K562 (cell line): ENCODE measurements at regions not wholly inside any gene's neighbourhood (a gene's known extent, or its start where the extent isn't known, plus 50 kb on each side); places are given as distances from the start of the nearest gene placed in this dataset.

Experiments
- ATAC-seq: fragments of 200-7000 bp; cut with Tn5 transposase; 3 replicates; pipeline ENCODE4 v1.9.1; 2020; ENCODE audit warnings: moderate library complexity
- BruUV-seq: library from RNA; stranded (reverse); fragments of 400-500 nt; replicated peaks from 2 replicates; lab custom pipeline; 2021; lab: Mats Ljungman, UMichigan
- CTCF ChIA-PET: fragments of 300-600 bp; formaldehyde crosslinking; extraction: SDS; loops from one replicate; lab custom pipeline; 2021; ENCODE audit warnings: low intra/inter-chr PET ratio; lab: Yijun Ruan, JAX
- POLR2A ChIA-PET: fragments of 300-600, 350-650 bp; sonication (Branson Sonifier 250); formaldehyde crosslinking; extraction: SDS; loops from one replicate; lab custom pipeline; 2021; ENCODE audit warnings: antibody characterized with exemption, inconsistent platforms; lab: Yijun Ruan, JAX
- DNase-seq, 4 experiments: peaks; one replicate each; pipeline versions ENCODE4 v3.0.0 to v3.0.0-alpha.2; 2011 to 2018; ENCODE audit warnings: low spot score in 3 of 4, mixed read lengths in 3 of 4; ENCODE audit errors: extremely low read depth in 1 of 4
- FAIRE-seq: peaks from 2 replicates; lab custom pipeline; 2011; peaks lifted over from hg19 to GRCh38; lab: Jason Lieb, UNC
- H2AFZ ChIP-seq: 2 replicates; pipeline ENCODE4 v1.6.0; 2011; ENCODE audit warnings: low read depth, low read length, control low read depth, inconsistent platforms
- H3K27ac ChIP-seq: fragments of 200-600 bp; 3 replicates; pipeline ENCODE4 v1.8.0; 2011; ENCODE audit warnings: low read depth, mild to moderate bottlenecking, control low read depth, inconsistent platforms, low read length, moderate library complexity, mixed read lengths; ENCODE audit errors: extremely low read depth
- H3K27me3 ChIP-seq, 2 experiments: fragments of 300-600 bp in 1 of 2; 2 replicates in 1 of 2; 3 replicates in 1 of 2; pipeline versions ENCODE4 v1.6.0 to v1.8.0; 2011; ENCODE audit warnings: inconsistent platforms in 2 of 2, low read length in 2 of 2, mild to moderate bottlenecking in 1 of 2, mixed read lengths in 1 of 2, moderate library complexity in 1 of 2; ENCODE audit not compliant: control insufficient read depth in 2 of 2, insufficient read depth in 2 of 2
- H3K36me3 ChIP-seq: fragments of 300-600 bp; 3 replicates; pipeline ENCODE4 v1.8.0; 2011; ENCODE audit warnings: mild to moderate bottlenecking, low read length, inconsistent platforms; ENCODE audit not compliant: control insufficient read depth, insufficient read depth
- H3K4me1 ChIP-seq, 2 experiments: fragments of 200-600 bp in 1 of 2; replicated peaks in 1 of 2; 2 replicates in 1 of 2; 3 replicates in 1 of 2; pipeline versions ENCODE4 v1.5.1 to v1.8.0; 2011; ENCODE audit warnings: inconsistent platforms in 2 of 2, low read length in 2 of 2, mild to moderate bottlenecking in 1 of 2, mixed read lengths in 1 of 2, moderate library complexity in 1 of 2; ENCODE audit not compliant: control insufficient read depth in 2 of 2, insufficient read depth in 2 of 2
- H3K4me2 ChIP-seq: 2 replicates; pipeline ENCODE4 v1.6.1; 2011; ENCODE audit warnings: low read length, control low read depth, inconsistent platforms, mixed read lengths; ENCODE audit not compliant: insufficient read depth
- H3K4me3 ChIP-seq: fragments of 200-600 bp; sonication (generic), shearing (Covaris generic); 2 replicates; pipeline ENCODE4 v1.5.1; 2016; ENCODE audit warnings: control low read depth, inconsistent platforms
- H3K79me2 ChIP-seq: fragments of 200-600 bp; 3 replicates; pipeline ENCODE4 v1.8.0; 2011; ENCODE audit warnings: low read length, inconsistent platforms; ENCODE audit not compliant: control insufficient read depth, insufficient read depth
- H3K9ac ChIP-seq, 2 experiments: 2 replicates each; pipeline versions ENCODE4 v1.6.0 to v1.6.1; 2011; ENCODE audit warnings: low read depth in 2 of 2, low read length in 2 of 2, control low read depth in 1 of 2, inconsistent platforms in 1 of 2, mild to moderate bottlenecking in 1 of 2, mixed read lengths in 1 of 2; ENCODE audit not compliant: insufficient read depth in 1 of 2
- H3K9me1 ChIP-seq: one replicate; pipeline ENCODE4 v1.6.0; 2011; ENCODE audit warnings: inconsistent platforms, mild to moderate bottlenecking, low read length, moderate library complexity; ENCODE audit not compliant: control insufficient read depth, insufficient read depth
- H3K9me3 ChIP-seq: replicated peaks from 2 replicates; pipeline ENCODE4 v1.5.1; 2011; ENCODE audit warnings: low read depth, low read length, inconsistent platforms; ENCODE audit not compliant: control insufficient read depth, insufficient read depth
- H4K20me1 ChIP-seq: replicated peaks from 2 replicates; pipeline ENCODE4 v1.6.1; 2011; ENCODE audit warnings: low read length, inconsistent platforms, mixed read lengths; ENCODE audit not compliant: control insufficient read depth, insufficient read depth
- ARNT ChIP-seq, 2 experiments: fragments of 450-650 bp; IDR thresholded peaks; 2 replicates each; pipeline ENCODE4 v1.6.1; 2016; ENCODE audit warnings: mild to moderate bottlenecking in 1 of 2
- BDP1 ChIP-seq: IDR thresholded peaks from 3 replicates; pipeline ENCODE4 v1.6.1; 2011; ENCODE audit not compliant: insufficient read length, insufficient read depth
- EGR1 ChIP-seq: fragments of 450-650 bp; conservative IDR thresholded peaks from 2 replicates; pipeline ENCODE4 v1.6.1; 2017; ENCODE audit warnings: mild to moderate bottlenecking
- EP400 ChIP-seq: fragments of 450-650 bp; IDR thresholded peaks from 2 replicates; pipeline ENCODE4 v1.6.1; 2017; ENCODE audit warnings: antibody characterized with exemption, mild to moderate bottlenecking, moderate library complexity
- FOSL1 ChIP-seq: fragments of 200-800 bp; sonication (Bioruptor generic); conservative IDR thresholded peaks from 2 replicates; pipeline ENCODE4 v1.6.1; 2016; ENCODE audit warnings: missing genetic modification characterization, missing compliant biosample characterization
- KLF6 ChIP-seq: fragments of 250-450 bp; sonication (Bioruptor Pico); IDR thresholded peaks from 2 replicates; pipeline ENCODE4 v1.4.0; 2020; ENCODE audit warnings: mild to moderate bottlenecking, moderate library complexity, borderline replicate concordance
- NCOA1 ChIP-seq: fragments of 450-650 bp; IDR thresholded peaks from 2 replicates; pipeline ENCODE4 v1.6.1; 2016; ENCODE audit warnings: low read depth
- ZNF121 ChIP-seq: sonication (generic); formaldehyde crosslinking; conservative IDR thresholded peaks from 2 replicates; pipeline ENCODE4 v1.8.0; 2022; ENCODE audit warnings: missing genetic modification reagents
- ZNF239 ChIP-seq: fragments of 250-450 bp; sonication (Bioruptor Pico); IDR thresholded peaks from 2 replicates; pipeline ENCODE4 v1.4.0; 2020; ENCODE audit warnings: mild to moderate bottlenecking
- ZNF445 ChIP-seq: fragments of 250-450 bp; sonication (Bioruptor Pico); IDR thresholded peaks from 2 replicates; pipeline ENCODE4 v1.4.0; 2020; ENCODE audit warnings: low read depth, mild to moderate bottlenecking, moderate library complexity
- ZNF518B ChIP-seq: fragments of 250-450 bp; sonication (Bioruptor Pico); IDR thresholded peaks from 2 replicates; pipeline ENCODE4 v1.5.0; 2021; ENCODE audit warnings: mild to moderate bottlenecking, moderate library complexity
- whole genome bisulfite sequencing: fragments of 100-300 bp; shearing (Covaris generic); methylation state at CpG from one replicate; pipeline ENCODE4 v1.1.6; 2016; ENCODE audit warnings: low coverage, mixed read lengths; ENCODE audit not compliant: insufficient coverage; ENCODE audit errors: missing lambda C conversion rate; 5-methylcytosine and 5-hydroxymethylcytosine counted together
- in situ Hi-C: fragments of 300-500 bp; cut with MboI; formaldehyde crosslinking; loops from 4 replicates; pipeline ENCODE4 v1.15.0; 2018; ENCODE audit warnings: inconsistent platforms, mixed read lengths
- intact Hi-C: fragments of 100-400 bp; cut with micrococcal nuclease; formaldehyde crosslinking; loops from 2 replicates; pipeline ENCODE4 v1.14.2; 2022

- no peak overlapping the region for H3K9ac ChIP-seq
- no peaks in the 10 kb centered on the region for H3K9me1 ChIP-seq
- no peak overlapping the region for H3K27ac ChIP-seq
- CTCF ChIA-PET, result no interaction called here
- POLR2A ChIA-PET, result no interaction called here
- WGBS, result 0% methylated on average over 2 of the region's 2 CpGs
- no TSS peak for BruUV-seq
- no peaks in the 10 kb centered on the region for H3K4me1 ChIP-seq
- DNase-seq (no peak), FAIRE-seq (no peak), ATAC-seq (no peak)
- TF ChIP-seq ZNF445 (CRISPR knock-in tag), result no peak
- TF ChIP-seq ARNT (IDR thresholded peaks at IDR 0.05), result no peak
- TF ChIP-seq EP400, result no peak
- no peak for TF ChIP-seq ZNF239 (CRISPR knock-in tag)
- TF ChIP-seq BDP1, result no peak
- no peak for TF ChIP-seq NCOA1
- H3K4me2 ChIP-seq, result no peak overlapping the region
- in situ Hi-C loops, result no loop called here
- no peak overlapping the region for H3K4me3 ChIP-seq
- no peaks in the 10 kb centered on the region for H3K79me2 ChIP-seq
- no peaks in the 10 kb centered on the region for H3K27me3 ChIP-seq
- no peak overlapping the region for H2AFZ ChIP-seq
- H4K20me1 ChIP-seq, result no peaks in the 10 kb centered on the region
- no peaks in the 10 kb centered on the region; the same call in 1 of the 2 replicates for H3K9me3 ChIP-seq
- H3K36me3 ChIP-seq, result no peaks in the 10 kb centered on the region
- intact Hi-C loops, result no loop called here
Observed at GRCh38 chr7:9854605-9855004, 1119.1 kb upstream of the PHF14 start.

GRCh38 chr7:9856668-9857067 lies 1117.0 kb upstream of the PHF14 start:
- Histone ChIP-seq H3K9ac (no peak overlapping the region), H3K4me3 (no peak overlapping the region), H3K9me1 (no peaks in the 10 kb centered on the region), H3K4me1 (no peaks in the 10 kb centered on the region), H4K20me1 (no peaks in the 10 kb centered on the region)
- WGBS, result 6% methylated on average over 1 of the region's 1 CpG
- no peak for ATAC-seq
- FAIRE-seq, result no peak
- in situ Hi-C loops, result no loop called here
- POLR2A ChIA-PET, result no interaction called here
- TF ChIP-seq FOSL1 (tag), result no peak
- TF ChIP-seq EGR1, result no peak
- no peak for TF ChIP-seq ZNF518B (CRISPR knock-in tag)
- no peak for TF ChIP-seq ZNF121 (CRISPR knock-in tag)
- TF ChIP-seq KLF6 (CRISPR knock-in tag), result no peak
- TF ChIP-seq, all 486 proteins: peak for 0
- intact Hi-C loops, result no loop called here
- H3K4me2 ChIP-seq, result no peak overlapping the region
- BruUV-seq, result no TSS peak
- no peak overlapping the region for H2AFZ ChIP-seq
- H3K79me2 ChIP-seq, result no peaks in the 10 kb centered on the region
- H3K9me3 ChIP-seq, result no peaks in the 10 kb centered on the region; the same call in 1 of the 2 replicates
- no peak overlapping the region for H3K27ac ChIP-seq
- no peaks in the 10 kb centered on the region for H3K36me3 ChIP-seq
- CTCF ChIA-PET, result no interaction called here
- H3K27me3 ChIP-seq, result no peaks in the 10 kb centered on the region
- DNase-seq, result no peak
